ENCODE measurements at regions not wholly inside any gene's neighbourhood (a gene's known extent, or its start where the extent isn't known, plus 50 kb on each side); places are given as distances from the start of the nearest gene placed in this dataset.

- DNase-seq = no peak
These were observed 58.8 kb upstream of the HDAC4 start for GRCh38 chr2:239459606-239460005.

- DNase-seq = no peak
These were observed 58.2 kb upstream of the HDAC4 start for GRCh38 chr2:239459056-239459455.

- no peak for DNase-seq
These were observed 57.0 kb upstream of the HDAC4 start for GRCh38 chr2:239457586-239458445.

GRCh38 chr2:239456940-239457339 is 56.1 kb upstream of the HDAC4 start:
- DNase-seq = no peak

GRCh38 chr2:239455436-239456203 is 54.8 kb upstream of the HDAC4 start:
- no peak for DNase-seq

- no peak for DNase-seq
These were observed 53.7 kb upstream of the HDAC4 start for GRCh38 chr2:239454507-239454906.

Measured in CD4-positive, alpha-beta T cell treated with Interferon gamma for 1 hour (primary cell).